Heart left ventricle (tissue), 13 donors: ENCODE measurements at regions not wholly inside any gene's neighbourhood (a gene's known extent, or its start where the extent isn't known, plus 50 kb on each side); places are given as distances from the start of the nearest gene placed in this dataset.

Experiments used
- POLR2A ChIP-seq, 2 donors: fragments of 450-650 bp; IDR thresholded peaks; one replicate each; pipeline ENCODE4 v1.6.1; 2017; ENCODE audit warnings: antibody characterized with exemption in 2 of 2, mild to moderate bottlenecking in 2 of 2, moderate library complexity in 2 of 2
- TF ChIP-seq, protein P1 (sequence below), 12 donors: fragments of 200-600 bp; sonication (generic) in 4 of 12; IDR thresholded peaks; one replicate each; pipeline versions ENCODE4 v1.5.0 to v1.8.0; 2018 to 2022; ENCODE audit warnings: antibody characterized with exemption in 12 of 12, mild to moderate bottlenecking in 5 of 12
- donor health status: ischemic (EF 13 %, LVEDD 7.1; RV severe dilation, severe dysfunction).
- donor health status: DM: no; HTN: yes; CAD: no.
- donor health status: DM: no; HTN: no; CAD: no.
- donor health status: ischemic (EF 25% LVEDD 6.9; RV normal size, moderate dysfunction).
- donor health status: ischemic (EF 25% LVEDD 5.7; RV mildly dilated, moderate dysfunction).
- donor health status: ischemic (EF 35%, LVEDD 5.7; RV mildly dilated, moderate dysfunction).
- donor health status: nonischemic (EF 11% LVEDD 7.7; RV severe dilation, severe dysfunction).
- donor health status: DM: yes; HTN: yes; CAD: no.
- donor health status: PGD.
- donor health status: ischemic (EF 29% LVEDD 5.4; RV normal size, mild dysfunction).
- donor health status: nonischemic (EF 23%, LVEDD 6.1; RV moderate dilation, normal function).

DNA sequence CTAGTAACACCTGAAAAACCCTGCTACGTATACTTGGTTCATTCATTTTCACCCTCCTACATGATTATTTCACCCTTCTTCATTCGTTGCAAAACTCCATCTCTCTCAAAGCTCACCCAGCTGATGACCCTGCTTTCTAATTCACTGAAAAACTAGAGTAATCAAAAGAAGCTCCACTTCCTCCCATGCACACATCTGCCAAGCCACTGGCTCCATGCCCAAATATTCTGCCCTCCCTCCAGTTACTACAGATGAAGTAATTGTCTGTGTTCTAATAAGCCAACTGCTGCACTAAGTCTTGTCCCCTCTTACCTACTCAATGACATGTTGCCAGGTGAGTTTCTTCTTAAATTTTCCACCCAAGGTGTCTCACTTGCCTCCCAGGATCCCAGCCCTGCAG, 96.9 kb upstream of the CCDC71L start:
- TF ChIP-seq, protein P1, sequence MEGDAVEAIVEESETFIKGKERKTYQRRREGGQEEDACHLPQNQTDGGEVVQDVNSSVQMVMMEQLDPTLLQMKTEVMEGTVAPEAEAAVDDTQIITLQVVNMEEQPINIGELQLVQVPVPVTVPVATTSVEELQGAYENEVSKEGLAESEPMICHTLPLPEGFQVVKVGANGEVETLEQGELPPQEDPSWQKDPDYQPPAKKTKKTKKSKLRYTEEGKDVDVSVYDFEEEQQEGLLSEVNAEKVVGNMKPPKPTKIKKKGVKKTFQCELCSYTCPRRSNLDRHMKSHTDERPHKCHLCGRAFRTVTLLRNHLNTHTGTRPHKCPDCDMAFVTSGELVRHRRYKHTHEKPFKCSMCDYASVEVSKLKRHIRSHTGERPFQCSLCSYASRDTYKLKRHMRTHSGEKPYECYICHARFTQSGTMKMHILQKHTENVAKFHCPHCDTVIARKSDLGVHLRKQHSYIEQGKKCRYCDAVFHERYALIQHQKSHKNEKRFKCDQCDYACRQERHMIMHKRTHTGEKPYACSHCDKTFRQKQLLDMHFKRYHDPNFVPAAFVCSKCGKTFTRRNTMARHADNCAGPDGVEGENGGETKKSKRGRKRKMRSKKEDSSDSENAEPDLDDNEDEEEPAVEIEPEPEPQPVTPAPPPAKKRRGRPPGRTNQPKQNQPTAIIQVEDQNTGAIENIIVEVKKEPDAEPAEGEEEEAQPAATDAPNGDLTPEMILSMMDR (IDR thresholded peaks at IDR 0.05) = no peak
- no peak for TF ChIP-seq POLR2A (IDR thresholded peaks at IDR 0.05)
